SKM-1 (cell line): ENCODE measurements at regions not wholly inside any gene's neighbourhood (a gene's known extent, or its start where the extent isn't known, plus 50 kb on each side); places are given as distances from the start of the nearest gene placed in this dataset.

Source experiments
- DNase-seq: peaks from one replicate; lab custom pipeline; 2025; ENCODE audit not compliant: unreplicated experiment; lab: John Stamatoyannopoulos, UW

DNA sequence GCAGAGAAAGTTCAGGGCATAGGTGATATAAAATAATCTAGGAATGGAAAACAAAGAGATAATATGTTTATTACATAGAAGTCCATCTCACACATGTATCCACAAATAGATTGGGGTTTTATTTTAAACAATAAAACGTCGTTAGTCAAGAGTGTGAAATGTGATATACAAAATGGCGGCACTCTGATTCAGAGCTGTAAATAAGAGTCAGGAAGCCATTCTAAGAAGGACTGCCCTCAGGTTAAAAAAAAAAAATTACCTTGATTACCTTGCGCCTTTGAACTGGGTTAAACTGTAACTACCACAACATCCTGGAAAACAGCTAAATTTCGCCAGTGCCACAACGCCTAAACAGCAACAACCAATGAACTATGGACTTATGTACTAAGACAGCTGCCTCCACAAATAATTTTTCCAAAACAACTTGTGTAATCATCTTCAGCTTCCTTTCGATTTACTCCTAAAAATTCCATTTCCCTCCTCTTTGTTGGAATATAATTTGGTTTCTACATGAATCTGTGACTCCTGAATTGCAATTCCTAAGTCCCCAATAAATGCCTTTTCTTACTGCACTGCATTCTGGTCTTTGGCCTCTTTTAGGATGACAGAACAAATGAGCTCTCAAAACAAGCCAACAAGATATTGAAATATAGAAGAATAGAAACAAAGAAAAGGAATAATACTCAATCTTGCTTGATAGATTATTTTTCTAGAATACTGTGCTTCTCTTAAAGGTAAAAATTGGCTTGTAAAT lies 1019.5 kb upstream of the MAP3K7 start:
- DNase-seq, result no peak

DNA sequence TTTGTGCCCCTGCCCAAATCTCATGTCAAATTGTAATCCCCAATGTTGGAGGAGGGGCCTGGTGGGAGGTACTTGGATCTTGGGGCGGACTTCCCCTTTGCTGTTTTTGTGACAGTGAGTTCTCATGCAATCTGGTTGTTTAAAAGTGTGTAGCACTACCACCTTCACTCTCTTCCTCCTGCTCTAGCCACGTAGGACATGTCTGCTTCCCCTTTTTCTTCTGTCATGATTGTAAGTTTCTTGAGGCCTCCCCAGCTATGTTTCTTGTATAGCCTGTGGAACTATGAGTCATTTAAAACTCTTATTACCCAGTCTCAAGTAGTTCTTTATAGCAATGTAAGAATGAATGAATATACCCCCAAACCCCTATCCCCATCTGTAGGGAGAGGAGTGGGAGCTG lies 1013.7 kb upstream of the MAP3K7 start:
- DNase-seq, result peak; percentile 1

DNA sequence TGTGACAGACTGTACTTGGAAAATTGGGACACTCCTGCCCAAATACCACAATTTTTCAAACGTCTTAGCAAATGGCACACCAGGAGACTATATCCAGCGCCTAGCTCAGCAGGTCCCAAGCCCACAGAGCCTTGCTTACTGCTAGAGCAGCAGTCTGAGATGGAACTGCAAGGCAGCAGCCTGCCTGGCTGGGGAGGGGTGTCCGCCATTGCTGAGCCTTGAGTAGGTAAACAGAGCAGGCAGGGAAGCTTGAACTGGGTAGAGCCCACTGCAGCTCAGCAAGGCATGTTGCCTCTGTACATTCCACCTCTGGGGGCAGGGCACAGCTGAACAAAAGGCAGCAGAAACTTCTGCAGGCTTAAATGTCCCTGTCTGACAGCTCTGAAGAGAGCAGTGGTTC lies 1003.3 kb upstream of the MAP3K7 start:
- no peak for DNase-seq

DNA sequence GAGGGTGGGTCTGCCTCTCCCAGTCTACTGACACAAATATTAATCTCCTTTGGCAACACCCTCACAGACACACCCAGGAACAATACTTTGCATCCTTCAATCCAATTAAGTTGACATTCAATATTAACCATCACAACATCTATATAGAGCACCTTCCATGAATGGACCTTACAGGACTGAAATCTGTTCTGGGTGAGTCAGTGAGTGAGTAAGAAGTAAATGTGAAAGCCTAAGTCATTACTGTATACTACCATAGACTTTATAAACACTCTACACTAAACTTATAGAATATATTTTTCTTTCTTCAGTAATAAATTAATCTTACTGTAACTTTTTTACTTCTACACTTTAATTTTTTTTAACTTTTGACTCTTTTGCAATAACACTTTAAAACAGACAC lies 993.8 kb upstream of the MAP3K7 start:
- DNase-seq, result no peak

DNA sequence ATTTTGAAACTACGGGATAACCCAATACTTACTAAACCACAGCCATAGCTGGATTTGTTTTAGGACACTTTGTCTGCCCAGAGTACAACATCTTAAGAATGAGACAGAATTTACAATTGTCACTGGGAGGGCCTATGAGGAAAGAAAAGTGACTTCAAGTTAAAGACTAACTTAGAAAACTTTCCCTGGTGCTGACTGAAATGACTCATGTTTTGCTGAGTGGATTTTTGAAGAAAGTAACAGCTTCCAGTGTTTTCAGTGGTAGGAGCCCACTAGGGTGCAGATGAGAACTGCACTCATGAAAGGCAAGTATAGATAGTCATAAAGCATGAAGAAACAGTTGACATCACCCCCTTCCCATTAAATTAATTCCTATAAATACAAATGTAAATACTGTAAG lies 988.2 kb upstream of the MAP3K7 start:
- DNase-seq, result no peak

DNA sequence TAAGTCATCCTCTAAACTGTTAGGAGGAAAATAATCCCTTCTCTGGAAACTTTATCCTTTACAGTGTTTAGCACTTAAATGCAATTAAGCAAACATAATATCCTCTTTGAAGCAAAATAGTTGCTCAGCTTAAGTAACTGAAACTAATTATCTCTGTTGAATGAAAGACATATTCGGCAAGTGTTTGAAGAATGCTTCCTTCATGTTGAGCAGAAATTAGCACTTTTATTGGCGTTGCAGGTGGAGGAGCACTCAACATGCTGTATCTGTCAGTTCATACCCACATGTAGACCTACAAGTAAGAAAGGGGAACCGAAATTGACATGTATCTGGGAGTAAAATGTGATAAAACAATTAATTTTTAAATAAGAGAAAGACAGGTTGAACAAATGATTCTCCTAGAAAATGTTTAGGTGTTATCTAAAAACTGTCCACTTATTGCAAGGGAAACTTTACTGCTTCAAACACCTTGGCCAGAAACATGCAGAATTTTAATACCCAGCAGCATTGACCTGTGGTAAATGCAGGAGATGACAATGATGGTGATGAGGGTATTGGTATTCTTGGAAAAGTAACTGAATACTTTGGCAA lies 987.0 kb upstream of the MAP3K7 start:
- DNase-seq, result no peak

DNA sequence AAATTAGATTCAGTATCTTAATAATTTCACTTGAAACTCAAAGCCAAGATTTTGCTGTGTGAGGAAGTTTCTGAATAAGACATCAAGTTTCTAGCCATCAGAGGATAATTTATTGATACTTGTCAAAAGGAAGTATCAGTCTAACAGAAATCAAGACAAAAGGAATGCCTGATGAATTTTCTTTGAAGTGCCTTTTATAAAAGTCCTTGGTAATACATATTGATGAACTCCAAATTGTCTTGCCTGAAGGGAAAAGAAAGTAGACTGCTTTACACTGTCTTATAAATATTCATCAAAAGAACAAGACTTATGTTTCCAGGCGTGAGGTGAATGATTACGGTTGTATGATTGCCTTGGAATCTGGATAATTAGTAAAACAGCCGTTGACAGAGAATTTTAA lies 986.0 kb upstream of the MAP3K7 start:
- no peak for DNase-seq

DNA sequence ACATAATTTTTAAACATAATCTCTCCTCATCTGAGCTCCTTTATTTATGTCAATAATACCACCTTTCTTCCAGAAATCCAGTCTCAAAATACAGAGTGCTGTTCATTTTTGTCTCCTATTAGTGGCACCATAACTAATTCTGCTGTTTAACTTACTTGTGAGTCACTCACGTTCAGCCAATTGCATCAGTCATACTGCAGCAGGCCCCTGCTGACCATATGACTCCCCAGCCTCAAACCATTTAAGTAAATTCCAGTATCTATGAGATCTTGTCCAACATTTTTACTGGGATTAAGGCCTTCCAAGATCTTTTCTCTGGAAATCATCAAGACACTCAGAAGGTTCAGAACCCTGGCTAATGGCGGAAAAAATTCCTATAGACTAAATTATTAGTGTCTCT lies 982.2 kb upstream of the MAP3K7 start:
- DNase-seq, result no peak

DNA sequence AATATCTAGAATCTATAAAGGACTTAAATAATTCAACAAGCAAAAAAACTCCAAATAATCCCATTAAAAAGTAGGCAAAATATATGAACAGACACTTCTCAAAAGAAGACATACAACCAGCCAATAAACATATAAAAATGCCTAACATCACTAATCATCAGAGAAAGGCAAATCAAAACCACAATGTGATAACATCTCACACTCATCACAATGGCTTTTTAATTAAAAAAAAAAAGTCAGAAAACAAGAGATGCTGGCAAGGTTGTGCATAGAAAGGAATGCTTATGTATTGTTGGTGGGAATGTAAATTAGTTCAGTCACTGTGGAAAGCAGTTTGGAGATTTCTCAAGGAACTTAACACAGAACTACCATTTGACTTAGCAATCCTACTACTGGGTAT lies 979.6 kb upstream of the MAP3K7 start:
- no peak for DNase-seq

DNA sequence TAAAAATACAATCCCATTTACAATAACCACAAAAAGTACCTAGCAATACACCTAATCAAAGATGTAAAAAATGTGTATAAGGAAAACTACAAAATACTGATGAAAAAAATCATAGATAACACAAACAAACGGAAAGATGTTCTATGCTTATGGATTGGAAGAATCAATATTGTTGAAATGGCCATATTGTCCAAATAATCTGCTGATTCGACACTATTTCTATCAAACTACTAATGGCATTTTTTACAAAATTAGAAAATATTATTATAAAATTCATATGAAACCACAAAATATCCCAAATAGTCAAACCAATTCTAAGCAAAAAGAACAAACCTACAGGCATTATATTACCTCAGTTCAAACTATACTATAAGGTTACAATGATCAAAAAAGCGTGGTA lies 978.3 kb upstream of the MAP3K7 start:
- no peak for DNase-seq

DNA sequence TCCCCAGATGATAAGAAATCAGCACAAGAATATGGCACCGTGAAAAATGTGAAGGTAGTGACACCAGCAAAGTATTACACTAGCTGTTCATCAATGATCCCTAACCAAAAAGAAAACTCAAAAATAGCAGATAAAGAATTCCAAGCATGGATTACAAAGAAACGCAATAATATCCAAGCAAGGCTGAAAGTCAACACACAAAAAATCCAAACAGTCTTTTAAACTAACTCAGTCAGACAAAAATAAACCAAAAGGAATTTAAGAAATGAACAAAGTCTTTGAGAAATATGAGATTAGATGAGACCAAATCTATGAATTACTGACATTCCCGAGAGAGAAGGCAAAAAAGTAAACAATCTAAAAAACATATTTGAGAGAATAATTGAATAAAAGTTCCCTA lies 976.1 kb upstream of the MAP3K7 start:
- no peak for DNase-seq

DNA sequence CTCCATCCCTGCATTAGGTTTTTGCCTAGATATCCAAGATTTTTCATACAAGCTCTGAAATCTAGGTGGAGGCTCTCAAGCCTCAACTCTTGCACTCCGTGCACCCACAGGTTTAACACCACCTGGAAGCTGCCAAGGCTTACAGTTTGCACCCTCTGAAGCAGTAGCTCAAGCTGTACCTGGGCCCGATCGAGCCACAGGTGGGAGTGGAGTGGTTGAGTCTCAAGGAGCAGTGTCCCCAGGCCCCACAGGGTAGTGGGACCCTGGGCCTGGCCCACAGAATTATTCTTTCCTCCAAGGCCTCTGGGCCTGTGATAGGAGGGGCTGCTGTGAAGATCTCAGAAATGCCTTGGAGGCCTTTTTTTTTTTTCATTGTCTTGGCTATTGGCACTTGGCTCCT lies 973.5 kb upstream of the MAP3K7 start:
- DNase-seq, result no peak

DNA sequence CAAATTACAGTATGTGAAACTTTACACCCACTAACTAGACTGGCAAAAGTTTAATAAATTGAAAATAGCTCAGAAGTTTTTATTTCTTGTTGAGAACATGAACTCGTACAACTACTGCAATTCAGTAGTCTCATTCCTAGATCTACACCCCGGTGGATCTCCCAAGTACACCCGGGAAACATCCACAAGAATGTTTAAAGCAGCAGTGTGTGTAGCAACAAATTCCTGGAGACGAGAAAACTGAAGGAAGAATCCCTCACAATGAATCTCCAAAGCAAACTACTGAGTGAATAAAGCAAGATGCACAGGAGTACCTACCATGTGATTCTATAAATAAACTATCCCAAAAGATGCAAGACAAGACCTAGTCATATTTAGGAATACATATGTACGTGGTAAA lies 954.0 kb upstream of the MAP3K7 start:
- no peak for DNase-seq

DNA sequence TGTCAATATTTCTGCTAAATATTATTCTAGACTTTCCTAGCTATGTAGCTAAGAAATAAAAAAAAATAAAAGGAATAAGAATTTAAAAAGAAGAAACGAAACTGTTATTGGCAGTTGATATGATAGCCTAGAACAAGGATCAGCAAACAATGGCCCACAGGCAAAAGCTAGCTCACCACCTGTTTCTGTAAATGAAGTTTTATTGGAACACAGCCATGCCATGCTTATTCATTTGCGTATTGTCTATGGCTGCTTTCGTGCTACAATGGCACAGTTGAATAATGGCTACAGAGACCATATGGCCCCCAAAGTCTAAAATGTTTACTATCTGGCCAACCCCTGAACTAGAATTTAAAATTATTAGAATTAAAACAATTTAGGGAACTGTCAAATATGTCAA lies 952.6 kb upstream of the MAP3K7 start:
- DNase-seq, result no peak

DNA sequence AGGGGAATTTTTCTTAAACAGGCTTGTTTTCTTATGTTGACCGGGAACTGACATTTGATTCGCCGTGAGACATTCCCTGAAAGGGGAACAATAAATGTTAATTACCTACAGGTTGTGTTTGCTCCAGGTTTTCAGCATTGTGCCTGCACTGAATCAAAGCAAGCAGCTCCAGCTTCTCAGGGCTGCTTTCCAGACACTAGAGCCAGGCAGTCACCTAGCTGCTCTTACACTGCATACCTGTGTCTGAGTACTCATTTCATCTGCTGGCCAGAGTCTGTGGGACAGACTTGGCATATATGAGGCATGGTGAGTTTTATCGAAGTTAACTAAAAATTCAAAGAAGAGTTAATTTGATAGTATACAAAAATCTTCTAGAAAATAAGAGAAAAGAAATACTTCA lies 951.8 kb upstream of the MAP3K7 start:
- DNase-seq, result no peak

DNA sequence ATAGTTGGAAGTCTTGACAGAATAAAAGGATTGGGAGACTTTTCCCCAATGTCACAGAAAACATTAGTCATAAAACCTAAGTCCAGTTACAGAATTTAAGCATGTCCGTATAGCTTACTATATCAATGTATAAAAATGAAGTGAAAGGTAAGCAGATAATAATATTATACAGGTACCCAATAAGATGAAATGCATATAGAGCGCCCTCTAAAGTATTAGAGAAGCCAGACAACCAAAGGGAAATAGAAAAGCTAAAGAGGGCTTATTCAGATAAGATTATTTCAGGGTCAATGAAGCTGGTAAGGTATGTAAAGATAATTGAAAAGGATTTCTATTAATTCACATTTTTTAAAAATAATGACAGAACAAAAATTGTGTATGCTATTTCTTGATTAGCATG lies 947.7 kb upstream of the MAP3K7 start:
- no peak for DNase-seq

DNA sequence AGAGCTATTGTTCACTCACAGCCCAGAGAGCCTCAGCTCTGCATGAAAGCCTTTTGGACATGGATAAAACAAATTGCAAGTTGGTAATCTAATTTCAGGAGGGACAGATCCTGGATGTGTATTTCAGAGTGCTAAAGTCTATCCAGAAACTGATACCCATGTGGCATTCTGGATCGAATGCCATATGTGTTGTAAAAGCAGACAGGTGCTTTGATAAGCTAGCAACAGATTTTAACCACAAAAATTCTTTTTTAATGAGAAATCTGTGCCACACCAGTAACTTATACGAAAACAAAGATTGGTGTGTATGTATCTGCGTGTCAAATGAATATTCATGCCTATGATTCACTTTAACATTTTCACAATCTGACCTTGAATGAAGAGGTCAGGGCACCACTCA lies 936.6 kb upstream of the MAP3K7 start:
- DNase-seq, result no peak

DNA sequence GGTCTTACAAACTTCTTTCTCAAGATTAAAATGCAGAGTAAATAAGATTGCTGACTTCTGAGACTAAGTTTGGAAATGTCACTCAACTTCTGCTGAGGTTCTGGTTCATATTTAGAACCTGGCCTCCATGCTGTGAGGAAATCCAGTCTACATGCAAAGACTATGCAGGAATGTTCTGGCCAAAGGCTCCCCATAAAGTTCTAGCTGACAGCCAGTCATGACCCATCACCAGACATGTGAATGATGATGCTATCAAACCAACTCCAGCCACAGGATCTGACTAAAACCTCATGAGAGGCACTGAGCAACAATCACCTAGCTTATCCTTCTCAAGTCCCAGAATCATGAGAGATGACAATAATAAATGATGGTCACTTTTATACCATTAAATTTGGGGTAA lies 935.1 kb upstream of the MAP3K7 start:
- DNase-seq, result no peak

DNA sequence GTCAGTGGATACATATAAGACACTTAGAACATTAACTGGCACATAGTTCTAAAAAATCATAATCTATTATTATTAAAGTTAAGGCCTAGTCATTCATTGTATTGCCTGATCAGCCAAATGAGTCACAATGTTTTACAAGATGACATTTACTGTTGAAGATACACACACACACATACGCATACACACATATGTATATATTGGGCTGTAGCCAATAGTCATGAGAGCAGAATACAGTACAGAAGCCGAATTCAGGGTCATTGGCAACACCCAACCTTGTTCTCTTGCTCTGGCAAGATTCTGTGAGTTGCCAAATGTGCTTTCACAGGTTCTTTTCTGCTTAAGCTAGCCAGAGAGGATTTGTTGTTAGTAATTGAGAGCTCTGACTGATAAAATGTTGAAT lies 922.8 kb upstream of the MAP3K7 start:
- no peak for DNase-seq

DNA sequence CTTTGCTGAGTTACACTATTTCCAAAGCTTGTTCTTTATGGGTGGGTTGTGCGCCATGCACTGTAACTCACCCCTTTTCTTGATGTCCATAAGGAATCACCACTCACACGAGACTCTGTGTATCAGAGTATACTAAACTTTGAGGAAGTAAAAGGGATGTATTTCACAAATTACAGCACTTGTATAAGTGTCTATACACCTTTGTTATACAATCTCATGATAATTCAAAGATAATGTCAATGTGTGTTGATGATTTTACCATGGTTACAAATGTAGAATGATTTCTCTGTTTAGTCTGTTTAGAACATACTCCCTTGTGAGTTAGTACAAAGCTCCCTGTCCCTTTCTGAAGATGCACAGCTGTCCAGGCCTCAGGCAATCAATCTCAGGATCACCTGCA lies 922.2 kb upstream of the MAP3K7 start:
- DNase-seq, result no peak

DNA sequence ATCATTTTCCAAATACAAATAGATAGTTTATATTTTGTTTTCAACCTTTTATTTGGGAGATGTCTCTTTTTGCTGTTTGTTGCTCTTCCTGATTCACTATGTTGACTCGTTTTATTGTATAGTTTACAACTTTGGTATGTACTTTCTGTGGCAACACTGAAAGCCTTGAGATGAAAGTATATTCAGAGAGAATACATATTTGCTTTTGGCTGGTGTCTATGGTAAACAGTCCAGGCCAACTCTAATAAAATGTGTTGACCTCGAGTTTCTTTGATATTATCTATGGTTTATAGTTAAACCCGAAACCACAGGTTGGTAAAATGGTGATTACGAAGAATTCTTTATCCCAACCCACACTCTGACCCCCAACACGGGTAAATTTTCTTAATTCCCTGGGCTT lies 919.6 kb upstream of the MAP3K7 start:
- DNase-seq, result no peak

DNA sequence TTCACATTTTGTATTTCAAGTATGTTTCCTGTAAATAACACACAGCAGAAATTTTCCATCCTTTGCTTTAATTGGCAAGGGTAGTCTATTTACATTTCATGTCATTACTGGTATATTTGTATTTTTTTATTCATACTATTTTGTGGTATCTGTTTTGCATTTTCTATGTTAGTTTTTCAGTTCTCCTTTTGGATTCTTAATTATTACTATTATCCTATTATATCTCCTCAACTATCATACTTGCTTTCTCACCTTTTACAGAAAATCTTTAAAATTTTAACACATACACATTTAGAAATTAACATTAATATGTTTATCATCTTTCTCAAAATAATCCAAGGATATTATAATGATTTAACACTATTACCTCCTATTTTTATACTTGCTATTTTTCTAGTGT lies 918.3 kb upstream of the MAP3K7 start:
- DNase-seq, result no peak

DNA sequence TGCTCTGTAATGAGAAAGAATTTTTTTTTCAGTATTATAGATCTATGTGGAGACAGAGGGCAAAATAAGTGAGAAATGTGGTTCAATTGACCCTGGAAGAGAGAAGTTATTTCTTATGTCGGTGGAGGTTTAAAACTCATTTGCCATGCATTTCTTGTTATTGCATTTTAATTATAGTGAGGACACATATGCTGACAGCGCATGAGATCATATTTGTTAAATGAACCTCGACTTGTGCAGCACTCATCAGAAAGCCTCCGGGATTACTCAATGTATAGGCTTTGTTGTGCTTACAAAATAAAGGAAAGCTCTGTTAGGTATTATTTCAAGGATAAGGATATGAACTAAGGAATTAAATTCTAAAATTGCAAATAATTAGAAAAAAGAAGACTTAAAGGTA lies 915.1 kb upstream of the MAP3K7 start:
- DNase-seq, result no peak
